GM21526 (cell line): ENCODE measurements at regions not wholly inside any gene's neighbourhood (a gene's known extent, or its start where the extent isn't known, plus 50 kb on each side); places are given as distances from the start of the nearest gene placed in this dataset.

Experiments
- ATAC-seq: cut with Tn5 transposase; IDR thresholded peaks from one replicate; pipeline ENCODE4 v1.9.1; 2021; ENCODE audit warnings: moderate library complexity; ENCODE audit not compliant: unreplicated experiment, low FRiP score

GRCh38 chr10:105953056-105953455 lies 1211.5 kb downstream of the SORCS1 start:
- no peak for ATAC-seq

GRCh38 chr10:105952153-105952552 lies 1212.4 kb downstream of the SORCS1 start:
- ATAC-seq, result peak; percentile 78

- peak; percentile 65 for ATAC-seq
Observed at GRCh38 chr10:105950410-105950809, 1214.1 kb downstream of the SORCS1 start.

GRCh38 chr10:105949721-105950120 lies 1214.8 kb downstream of the SORCS1 start:
- no peak for ATAC-seq

GRCh38 chr10:105925045-105925785 lies 1239.3 kb downstream of the SORCS1 start:
- no peak for ATAC-seq

DNA sequence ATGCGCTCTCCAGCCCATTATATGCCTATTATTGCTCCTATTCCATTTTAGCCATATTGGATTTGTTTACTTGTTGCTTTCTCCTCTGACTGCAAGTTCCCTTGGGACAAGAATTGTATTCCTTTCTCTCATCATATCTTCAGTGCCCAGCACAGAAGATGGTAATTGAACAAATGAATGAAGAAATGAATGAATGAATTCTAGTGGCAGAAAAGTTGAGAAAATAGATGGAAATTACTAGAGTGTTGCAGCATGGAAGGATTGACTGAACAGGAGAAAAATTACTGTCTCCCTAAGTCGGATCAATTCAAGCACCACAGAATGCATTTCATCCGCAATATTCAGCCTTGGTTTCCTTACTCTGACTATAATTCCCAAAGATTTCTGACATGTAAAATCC lies 1243.2 kb downstream of the SORCS1 start:
- ATAC-seq, result no peak

- ATAC-seq, result no peak
Observed at GRCh38 chr10:105914432-105914831, 1250.1 kb downstream of the SORCS1 start.

DNA sequence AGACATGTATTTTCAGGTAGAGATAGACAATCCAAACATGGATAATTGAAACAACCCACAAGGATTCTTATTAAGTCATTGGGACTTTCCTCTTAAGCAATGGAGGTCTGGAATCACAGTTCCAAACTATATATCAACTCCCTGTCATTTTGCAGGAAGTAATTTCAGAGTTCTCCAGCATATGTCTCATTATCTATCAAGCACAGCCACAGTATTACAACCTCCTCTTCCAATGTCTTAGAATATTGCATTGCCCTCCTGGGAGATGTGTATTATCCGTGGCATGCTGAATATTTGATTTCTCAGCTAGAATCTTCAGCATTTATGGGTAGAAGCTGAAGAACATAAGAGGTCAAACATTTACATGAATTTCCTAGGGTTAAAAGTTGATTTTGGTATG lies 1255.8 kb downstream of the SORCS1 start:
- ATAC-seq, result no peak

- ATAC-seq, result no peak
Observed at GRCh38 chr10:105885495-105885894, 1244.4 kb downstream of the SORCS3 start.

- ATAC-seq, result no peak
Observed at GRCh38 chr10:105879401-105879800, 1238.3 kb downstream of the SORCS3 start.

DNA sequence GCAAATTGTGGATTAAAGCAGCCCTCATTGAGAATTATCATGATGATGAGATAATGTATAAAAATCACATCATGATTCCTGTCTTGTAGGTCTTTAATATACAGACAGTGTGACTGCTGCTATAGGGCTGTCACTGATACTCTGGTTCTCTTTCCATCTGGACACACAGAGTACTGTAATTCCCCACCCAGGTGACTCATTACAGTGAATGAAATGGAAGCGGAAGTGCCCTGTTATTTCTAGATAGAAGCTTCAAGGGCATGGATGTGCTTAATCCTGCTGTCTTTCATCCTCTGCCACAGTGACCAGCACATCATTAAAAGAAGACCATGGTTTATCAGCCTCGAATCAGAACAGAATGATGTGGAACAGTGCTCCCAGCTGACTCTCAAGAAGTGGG lies 1234.0 kb downstream of the SORCS3 start:
- ATAC-seq, result no peak

DNA sequence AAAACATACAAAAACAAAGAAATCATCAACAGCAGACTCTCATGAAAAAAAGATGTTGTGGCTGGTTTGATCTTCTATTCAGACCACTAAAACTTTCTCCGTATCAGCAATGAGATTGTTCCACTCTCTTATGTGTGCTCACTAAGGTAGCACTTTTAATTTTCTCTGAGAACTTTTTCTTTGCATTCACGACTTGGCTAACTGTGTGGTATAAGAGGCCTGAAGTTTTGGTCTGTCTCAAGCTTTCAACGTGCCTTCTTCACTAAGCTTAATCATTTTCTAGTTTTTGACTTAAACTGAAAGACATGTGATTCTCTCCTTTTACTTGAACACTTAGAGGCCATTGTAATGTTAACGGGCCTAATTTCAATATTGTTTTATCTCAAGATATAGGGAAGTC lies 1231.6 kb downstream of the SORCS3 start:
- no peak for ATAC-seq

DNA sequence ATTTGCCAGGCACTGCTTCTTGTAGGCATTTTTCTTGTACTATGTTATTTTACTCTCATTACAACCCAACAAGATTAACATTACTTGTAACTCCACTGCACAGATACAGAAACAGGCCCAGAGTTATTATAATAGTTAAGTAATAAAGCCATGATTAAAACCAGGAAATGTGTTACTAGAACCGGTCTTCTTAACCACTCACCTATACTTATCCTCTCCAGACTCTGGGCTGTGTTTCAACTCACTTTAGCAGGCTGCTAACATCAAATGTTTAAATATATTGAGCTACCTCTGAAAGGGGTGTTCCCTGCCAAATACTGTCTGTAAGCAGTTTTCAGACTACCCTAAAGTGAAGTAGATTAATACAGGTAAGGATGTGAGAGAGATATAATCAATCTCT lies 1227.8 kb downstream of the SORCS3 start:
- no peak for ATAC-seq

- ATAC-seq, result no peak
Observed at GRCh38 chr10:105864854-105865253, 1223.8 kb downstream of the SORCS3 start.

DNA sequence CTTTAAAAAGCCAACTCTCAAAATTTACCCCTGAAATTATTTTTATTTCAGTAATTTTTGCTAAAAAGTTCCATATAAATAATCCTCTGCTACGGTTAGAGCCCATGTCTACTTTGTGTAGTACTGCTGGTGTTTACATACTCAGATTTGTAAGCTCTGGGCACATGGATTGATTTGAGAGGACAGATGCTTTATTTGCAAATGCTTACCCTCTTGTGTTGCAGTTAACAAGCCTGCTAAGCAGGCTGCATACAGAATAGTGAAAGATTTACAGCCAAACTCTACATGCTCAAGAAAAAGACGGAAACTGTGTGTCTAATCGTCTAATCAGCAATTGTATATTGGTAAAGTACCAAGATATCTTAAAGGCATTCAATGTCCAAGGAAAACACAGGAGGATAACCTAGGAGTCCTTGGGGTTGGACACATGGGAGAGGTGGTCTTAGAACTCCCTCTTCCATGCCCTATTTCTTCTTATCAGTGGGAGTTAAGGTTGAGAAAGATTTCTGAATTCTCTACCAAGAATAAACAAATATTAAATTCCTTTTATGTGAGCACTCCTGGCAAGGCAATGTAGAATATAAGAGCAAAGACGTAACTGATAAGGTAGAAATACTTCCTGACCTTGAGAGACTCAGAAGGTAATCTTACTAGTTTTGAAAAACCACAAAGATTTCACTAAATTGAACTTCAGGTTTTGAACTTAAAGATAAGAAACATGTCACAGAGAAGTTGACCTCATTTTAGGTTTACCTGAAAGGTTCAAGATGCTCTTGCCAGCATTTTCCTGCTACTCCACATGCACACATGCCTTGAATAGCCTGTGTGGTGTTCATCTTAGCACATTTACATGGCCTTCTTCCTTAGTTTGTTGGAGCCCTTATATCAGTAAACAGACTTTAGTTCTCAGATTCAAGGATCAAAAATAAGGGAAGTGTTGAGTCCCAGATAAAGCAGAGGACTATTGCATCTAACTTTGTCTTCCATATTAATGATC lies 1216.5 kb downstream of the SORCS3 start:
- no peak for ATAC-seq

DNA sequence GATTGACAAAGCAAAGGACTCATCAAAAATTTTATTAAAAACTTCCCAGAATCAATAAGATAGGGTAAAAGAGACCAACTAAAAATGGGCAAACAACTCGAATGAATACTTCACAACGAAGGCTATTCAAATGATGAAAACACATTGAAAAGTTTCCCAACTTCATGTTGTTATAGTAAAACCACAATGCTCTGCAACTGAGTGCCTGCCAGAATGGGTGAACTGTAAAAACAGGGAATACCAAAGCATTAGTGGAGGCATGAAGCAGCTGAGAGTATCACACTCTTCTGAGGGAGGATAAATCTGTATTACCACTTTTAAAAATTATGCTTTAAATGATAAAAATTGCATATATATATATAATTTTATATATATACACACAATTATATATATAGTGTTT lies 1214.7 kb downstream of the SORCS3 start:
- ATAC-seq, result no peak

DNA sequence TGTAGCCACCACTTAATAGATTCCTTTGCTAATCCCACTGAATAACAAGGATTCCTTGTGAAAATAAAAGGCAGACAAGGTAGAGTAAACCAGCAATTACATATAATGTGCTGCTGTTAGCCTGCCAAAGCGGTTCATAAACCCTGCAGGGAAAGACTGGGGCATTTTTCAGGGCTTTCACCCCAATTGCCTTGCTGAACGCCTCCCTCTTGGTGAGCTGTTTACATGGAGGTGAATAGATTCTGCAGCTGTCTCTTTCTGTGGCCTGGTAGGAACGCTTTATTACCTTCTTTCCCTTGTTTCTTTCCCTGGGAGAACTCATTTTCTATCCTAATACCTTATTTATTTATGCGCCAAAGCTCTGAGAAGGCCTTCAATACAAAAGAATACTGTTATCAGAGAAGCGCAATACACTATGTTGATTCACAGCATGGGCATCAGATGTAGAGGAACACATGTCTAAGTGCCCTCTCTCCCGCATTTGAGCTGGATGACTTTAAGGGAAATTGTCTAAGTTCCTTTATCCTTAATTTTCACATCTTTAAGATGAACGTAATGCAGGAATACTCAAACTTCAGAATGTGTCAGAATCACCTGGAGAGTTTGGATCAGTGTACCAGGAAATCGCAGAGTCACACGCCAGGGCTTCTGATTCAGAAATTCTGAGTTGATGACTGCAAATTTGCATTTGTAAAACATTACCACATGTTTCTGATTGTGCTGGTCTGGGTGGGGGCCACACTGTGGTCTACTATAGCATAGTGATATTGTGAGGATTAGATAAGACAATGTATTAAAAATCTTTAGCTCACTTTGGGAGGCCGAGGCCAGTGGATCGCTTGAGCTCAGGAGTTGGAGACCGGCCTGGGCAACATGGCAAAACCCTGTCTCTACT lies 1203.8 kb downstream of the SORCS3 start:
- ATAC-seq, result no peak

DNA sequence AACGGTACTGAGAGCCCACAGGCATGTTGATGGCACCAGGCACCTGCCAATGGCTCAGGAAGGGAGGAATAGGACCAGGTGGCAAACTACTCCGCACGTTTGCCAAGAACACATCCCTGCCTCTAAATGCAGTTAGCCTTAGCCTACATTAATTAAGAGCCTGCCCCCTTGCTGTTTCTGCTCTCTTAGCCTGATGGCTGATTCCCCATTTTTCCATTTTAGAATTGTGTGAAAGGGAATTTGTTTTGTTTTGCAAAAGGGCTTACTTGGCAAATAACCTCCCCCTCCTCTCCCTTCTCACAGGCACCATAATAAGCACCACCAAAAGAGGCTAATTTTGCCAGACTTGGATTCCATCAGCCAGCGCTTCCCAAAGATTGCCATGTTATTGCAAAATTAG lies 1203.2 kb downstream of the SORCS3 start:
- no peak for ATAC-seq

- ATAC-seq, result no peak
Observed at GRCh38 chr10:105843786-105844185, 1202.7 kb downstream of the SORCS3 start.

GRCh38 chr10:105840288-105840770 lies 1199.2 kb downstream of the SORCS3 start:
- no peak for ATAC-seq
